ENCODE measurements at regions not wholly inside any gene's neighbourhood (a gene's known extent, or its start where the extent isn't known, plus 50 kb on each side); places are given as distances from the start of the nearest gene placed in this dataset.
"Not testable (repeated sequence)": the region's sequence is repeated elsewhere in the genome, so short reads cannot be mapped to it uniquely, and the experiment has no call there.

DNA sequence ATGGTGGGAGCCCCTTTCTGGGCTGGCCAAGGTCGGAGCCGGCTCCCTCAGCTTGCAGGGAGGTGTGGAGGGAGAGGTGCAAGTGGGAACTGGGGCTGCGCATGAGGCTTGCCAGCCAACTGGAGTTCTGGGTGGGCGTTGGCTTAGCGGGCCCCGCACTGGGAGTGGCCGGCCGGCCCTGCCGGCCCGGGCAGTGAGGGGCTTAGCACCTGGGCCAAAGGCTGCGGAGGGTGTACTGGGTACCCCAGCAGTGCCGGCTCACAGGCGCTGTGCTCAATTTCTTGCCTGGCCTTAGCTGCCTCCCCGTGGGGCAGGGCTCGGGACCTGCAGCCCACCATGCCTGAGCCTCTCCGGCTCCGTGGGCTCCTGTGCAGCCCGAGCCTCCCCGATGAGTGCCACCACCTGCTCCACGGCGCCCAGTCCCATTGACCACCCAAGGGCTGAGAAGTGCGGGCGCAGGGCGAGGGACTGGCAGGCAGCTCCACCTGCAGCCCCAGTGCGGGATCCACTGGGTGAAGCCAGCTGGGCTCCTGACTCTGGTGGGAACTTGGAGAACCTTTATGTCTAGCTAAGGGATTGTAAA, 113.1 kb downstream of the PSAT1 start:
- TF ChIP-seq GABPA (IDR thresholded peaks at IDR 0.05; ENCODE audit: borderline replicate concordance, insufficient read depth, low read length); POLR2A (IDR thresholded peaks at IDR 0.05; ENCODE audit: control extremely low read depth in 1 of 2, low read depth in 2 of 2, low read length in 2 of 2); CREB1 (IDR thresholded peaks at IDR 0.05); CHD2 (IDR thresholded peaks at IDR 0.05; ENCODE audit: low read length); TEAD4 (IDR thresholded peaks at IDR 0.05; ENCODE audit: low read depth, low read length); POLR2AphosphoS5 (IDR thresholded peaks at IDR 0.05; ENCODE audit: low read depth, low read length); HDAC2 (IDR thresholded peaks at IDR 0.05; ENCODE audit: borderline replicate concordance in 1 of 2, low read depth in 2 of 2, low read length in 2 of 2); BRCA1 (IDR thresholded peaks at IDR 0.05; ENCODE audit: low read depth, low read length); TAF1 (IDR thresholded peaks at IDR 0.05; ENCODE audit: low read depth, low read length); TBP (IDR thresholded peaks at IDR 0.05; ENCODE audit: low read depth, low read length): not testable (repeated sequence)
- TF ChIP-seq, protein P1, sequence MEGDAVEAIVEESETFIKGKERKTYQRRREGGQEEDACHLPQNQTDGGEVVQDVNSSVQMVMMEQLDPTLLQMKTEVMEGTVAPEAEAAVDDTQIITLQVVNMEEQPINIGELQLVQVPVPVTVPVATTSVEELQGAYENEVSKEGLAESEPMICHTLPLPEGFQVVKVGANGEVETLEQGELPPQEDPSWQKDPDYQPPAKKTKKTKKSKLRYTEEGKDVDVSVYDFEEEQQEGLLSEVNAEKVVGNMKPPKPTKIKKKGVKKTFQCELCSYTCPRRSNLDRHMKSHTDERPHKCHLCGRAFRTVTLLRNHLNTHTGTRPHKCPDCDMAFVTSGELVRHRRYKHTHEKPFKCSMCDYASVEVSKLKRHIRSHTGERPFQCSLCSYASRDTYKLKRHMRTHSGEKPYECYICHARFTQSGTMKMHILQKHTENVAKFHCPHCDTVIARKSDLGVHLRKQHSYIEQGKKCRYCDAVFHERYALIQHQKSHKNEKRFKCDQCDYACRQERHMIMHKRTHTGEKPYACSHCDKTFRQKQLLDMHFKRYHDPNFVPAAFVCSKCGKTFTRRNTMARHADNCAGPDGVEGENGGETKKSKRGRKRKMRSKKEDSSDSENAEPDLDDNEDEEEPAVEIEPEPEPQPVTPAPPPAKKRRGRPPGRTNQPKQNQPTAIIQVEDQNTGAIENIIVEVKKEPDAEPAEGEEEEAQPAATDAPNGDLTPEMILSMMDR (IDR thresholded peaks at IDR 0.05; ENCODE audit: control extremely low read depth in 1 of 3, insufficient read depth in 1 of 3, low read depth in 1 of 3, low read length in 3 of 3): not testable (repeated sequence)
- TF ChIP-seq, protein P2, sequence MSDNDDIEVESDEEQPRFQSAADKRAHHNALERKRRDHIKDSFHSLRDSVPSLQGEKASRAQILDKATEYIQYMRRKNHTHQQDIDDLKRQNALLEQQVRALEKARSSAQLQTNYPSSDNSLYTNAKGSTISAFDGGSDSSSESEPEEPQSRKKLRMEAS (IDR thresholded peaks at IDR 0.05): not testable (repeated sequence)
